Activated naive CD8-positive, alpha-beta T cell treated with anti-CD3 and anti-CD28 coated beads, Interleukin-2, amount 10 ng/mL, durations not matched to agents 7 days and 5 days (primary cell): ENCODE measurements at regions not wholly inside any gene's neighbourhood (a gene's known extent, or its start where the extent isn't known, plus 50 kb on each side); places are given as distances from the start of the nearest gene placed in this dataset.
"Not testable (repeated sequence)": the region's sequence is repeated elsewhere in the genome, so short reads cannot be mapped to it uniquely, and the experiment has no call there.

Source experiments
- ATAC-seq: fragments of 150-1000 bp; cut with Tn5 transposase; one replicate; pipeline ENCODE4 v1.10.0; 2021; ENCODE audit warnings: low read depth, moderate library complexity
- POLR2A ChIA-PET: fragments of 350-600 bp; sonication (Branson Sonifier 250); formaldehyde crosslinking; loops from one replicate; lab custom pipeline; 2021; ENCODE audit warnings: antibody characterized with exemption; lab: Charles Lee
- DNase-seq: peaks from one replicate; pipeline ENCODE4 v3.0.0; 2021
- H3K27ac Mint-ChIP-seq: one replicate; pipeline ENCODE4 v1.8.0; 2022; ENCODE audit warnings: mild to moderate bottlenecking, mixed read lengths
- H3K27me3 Mint-ChIP-seq: one replicate; pipeline ENCODE4 v1.8.0; 2022; ENCODE audit warnings: mild to moderate bottlenecking, moderate library complexity, mixed read lengths
- H3K36me3 Mint-ChIP-seq: one replicate; pipeline ENCODE4 v1.8.0; 2021; ENCODE audit warnings: mild to moderate bottlenecking, mixed read lengths
- H3K4me1 Mint-ChIP-seq: one replicate; pipeline ENCODE4 v1.8.0; 2021; ENCODE audit warnings: mixed read lengths
- H3K4me3 Mint-ChIP-seq: one replicate; pipeline ENCODE4 v1.8.0; 2022; ENCODE audit warnings: mild to moderate bottlenecking, moderate library complexity, mixed read lengths
- H3K9me3 Mint-ChIP-seq: one replicate; pipeline ENCODE4 v1.8.0; 2021; ENCODE audit warnings: mixed read lengths

DNA sequence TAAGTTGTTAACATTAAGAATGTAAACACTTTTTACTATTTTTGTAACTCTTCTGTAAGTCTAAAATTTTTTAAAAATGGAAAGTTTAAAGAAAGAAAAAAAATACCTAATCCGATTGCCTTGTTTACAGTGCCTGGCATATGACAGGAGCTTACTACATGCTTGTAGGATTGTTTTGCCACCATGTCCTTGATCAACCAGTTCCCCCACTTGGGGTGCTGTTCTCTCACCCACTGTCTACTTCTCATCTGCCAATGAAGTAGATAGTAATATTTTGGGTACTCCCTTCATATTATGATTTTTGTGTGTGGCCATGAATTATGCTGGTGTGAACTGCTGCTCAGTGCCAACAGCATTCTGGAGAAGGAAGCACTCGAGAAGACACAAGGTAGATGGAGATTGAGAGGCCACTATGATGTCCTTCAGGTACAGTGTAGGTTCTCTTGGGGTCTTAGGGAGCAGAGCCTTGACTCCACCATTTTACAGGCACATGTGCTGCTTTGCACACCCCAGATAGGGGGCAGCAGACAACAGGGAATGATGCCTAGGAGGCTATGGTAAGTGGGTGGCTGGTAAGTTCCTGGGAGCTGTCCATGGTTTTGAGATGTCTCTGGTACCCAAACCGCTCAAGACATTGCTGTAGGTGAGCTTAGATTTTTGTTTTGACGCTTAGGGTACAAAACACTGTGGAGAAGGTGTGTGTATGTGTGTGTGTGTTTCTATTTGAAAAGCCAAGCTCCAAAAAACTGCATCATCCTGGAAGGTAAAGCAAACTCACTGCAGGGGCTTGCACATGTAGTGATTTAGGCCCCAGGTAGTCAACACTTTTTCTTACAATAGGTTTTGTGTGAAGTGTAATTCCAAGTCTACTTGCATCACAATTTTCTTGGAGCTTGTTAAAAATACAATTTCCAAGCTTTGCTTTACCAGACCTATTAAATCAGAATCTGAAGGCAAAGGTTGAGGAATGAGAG, 494.5 kb upstream of the LARGE1 start:
- ATAC-seq = peak; percentile 30

DNA sequence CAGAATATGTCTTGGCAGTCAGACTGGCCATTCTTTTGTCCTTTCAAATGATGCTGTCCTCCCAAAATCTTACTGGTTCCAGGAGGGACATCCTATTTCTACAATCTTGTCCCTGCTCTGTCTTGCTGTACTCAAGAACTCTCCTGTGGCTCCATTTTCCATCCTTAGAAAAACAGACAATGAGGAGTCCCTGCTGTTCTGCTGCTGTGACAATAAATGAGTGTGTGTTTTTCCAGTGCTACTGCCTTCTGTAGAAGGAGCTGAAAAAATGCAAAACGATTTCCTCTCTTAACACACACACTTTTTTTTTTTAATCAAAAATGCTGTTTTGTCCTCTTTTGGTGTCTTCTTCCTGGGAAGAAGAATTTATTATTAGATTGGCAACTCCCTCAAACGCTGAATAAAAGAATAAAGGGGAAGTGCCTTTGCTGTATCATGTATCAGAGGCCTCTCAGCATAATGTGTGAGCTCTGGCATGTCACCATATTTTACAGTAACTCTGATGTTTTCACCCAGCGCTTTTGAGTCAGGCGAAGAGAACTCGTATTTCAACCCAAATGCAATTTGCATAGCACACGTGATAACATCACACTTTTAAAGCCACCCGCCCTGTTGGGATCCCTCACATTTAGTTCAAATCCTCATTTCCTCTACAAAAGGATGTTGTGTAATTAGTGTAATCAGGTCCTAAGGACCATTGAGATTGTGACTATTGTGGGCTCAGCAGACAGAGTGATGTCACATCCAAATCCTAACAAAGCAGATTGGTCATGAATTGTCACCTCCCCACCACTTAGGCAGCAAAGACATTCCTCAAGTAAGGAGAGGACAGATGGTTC, 496.0 kb upstream of the LARGE1 start:
- Mint-ChIP-seq H3K9me3 (no peaks in the 10 kb centered on the region), H3K4me3 (no peak overlapping the region), H3K36me3 (no peaks in the 10 kb centered on the region), H3K27me3 (no peaks in the 10 kb centered on the region), H3K4me1 (no peaks in the 10 kb centered on the region), H3K27ac (no peak overlapping the region)
- DNase-seq (no peak), ATAC-seq (no peak)
- POLR2A ChIA-PET = no interaction called here

More for the DNA sequence above, 494.5 kb upstream of the LARGE1 start:
- Mint-ChIP-seq H3K27me3 (no peaks in the 10 kb centered on the region), H3K4me1 (no peaks in the 10 kb centered on the region), H3K27ac (no peak overlapping the region), H3K9me3 (no peaks in the 10 kb centered on the region), H3K36me3 (no peaks in the 10 kb centered on the region), H3K4me3 (no peak overlapping the region)
- peak; percentile 25 for DNase-seq
- POLR2A ChIA-PET = no interaction called here

DNA sequence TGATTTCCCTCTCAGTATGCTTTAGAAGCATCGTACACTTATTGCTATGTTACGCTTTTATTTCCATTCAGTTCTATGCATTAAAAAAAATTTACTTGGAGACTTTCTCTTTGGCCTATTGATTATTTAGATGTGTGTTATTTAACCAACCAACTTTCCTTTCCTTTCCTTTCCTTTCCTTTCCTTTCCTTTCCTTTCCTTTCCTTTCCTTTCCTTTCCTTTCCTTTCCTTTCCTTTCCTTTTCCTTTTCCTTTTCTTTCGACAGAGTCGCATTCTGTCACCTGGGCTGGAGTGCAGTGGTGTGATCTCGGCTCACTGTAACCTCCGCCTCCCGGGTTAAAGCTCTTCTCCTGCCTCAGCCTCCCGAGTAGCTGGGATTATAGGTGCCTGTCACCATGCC, 502.7 kb upstream of the LARGE1 start:
- ATAC-seq, H3K9me3 Mint-ChIP-seq, H3K27me3 Mint-ChIP-seq, POLR2A ChIA-PET, DNase-seq, H3K4me1 Mint-ChIP-seq, H3K4me3 Mint-ChIP-seq, H3K36me3 Mint-ChIP-seq, H3K27ac Mint-ChIP-seq: not testable (repeated sequence)

GRCh38 chr22:34427436-34427835, 507.2 kb upstream of the LARGE1 start:
- DNase-seq (no peak), ATAC-seq (no peak)
- Mint-ChIP-seq H3K27me3 (no peaks in the 10 kb centered on the region), H3K27ac (no peak overlapping the region), H3K9me3 (peaks cover 1% of the 10 kb centered on the region), H3K36me3 (no peaks in the 10 kb centered on the region), H3K4me3 (no peak overlapping the region), H3K4me1 (no peaks in the 10 kb centered on the region)
- POLR2A ChIA-PET = no interaction called here

GRCh38 chr22:34427841-34428240, 507.6 kb upstream of the LARGE1 start:
- H3K27me3 Mint-ChIP-seq = no peaks in the 10 kb centered on the region
- no peaks in the 10 kb centered on the region for H3K4me1 Mint-ChIP-seq
- no peak overlapping the region for H3K27ac Mint-ChIP-seq
- no peaks in the 10 kb centered on the region for H3K36me3 Mint-ChIP-seq
- ATAC-seq (no peak), DNase-seq (no peak)
- no peak overlapping the region for H3K4me3 Mint-ChIP-seq
- POLR2A ChIA-PET = no interaction called here
- H3K9me3 Mint-ChIP-seq = peaks cover 1% of the 10 kb centered on the region

DNA sequence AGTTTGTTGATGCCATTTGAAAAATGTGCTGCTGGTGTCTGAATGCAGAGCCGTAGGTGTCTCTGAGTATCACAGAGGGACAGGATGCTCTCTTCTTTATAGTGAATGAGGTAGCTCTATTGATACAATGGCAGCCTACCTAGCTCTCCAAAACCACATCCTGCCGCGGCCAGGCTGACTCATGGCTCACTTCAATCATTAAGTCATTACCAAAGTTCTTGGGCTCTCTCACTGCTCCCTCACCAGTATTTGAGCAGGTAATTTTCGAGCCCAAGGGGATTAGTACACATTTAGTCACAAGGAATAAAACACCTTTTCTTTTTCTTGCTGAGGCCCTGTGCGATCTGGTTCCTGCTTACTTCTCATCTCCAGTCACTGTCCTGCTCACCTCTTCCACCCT, 509.0 kb upstream of the LARGE1 start:
- ATAC-seq (no peak), DNase-seq (no peak)
- H3K4me3 Mint-ChIP-seq = no peak overlapping the region
- peaks cover 1% of the 10 kb centered on the region for H3K9me3 Mint-ChIP-seq
- H3K27me3 Mint-ChIP-seq = no peaks in the 10 kb centered on the region
- no peaks in the 10 kb centered on the region for H3K36me3 Mint-ChIP-seq
- H3K4me1 Mint-ChIP-seq = no peaks in the 10 kb centered on the region
- no peak overlapping the region for H3K27ac Mint-ChIP-seq
- POLR2A ChIA-PET = no interaction called here

DNA sequence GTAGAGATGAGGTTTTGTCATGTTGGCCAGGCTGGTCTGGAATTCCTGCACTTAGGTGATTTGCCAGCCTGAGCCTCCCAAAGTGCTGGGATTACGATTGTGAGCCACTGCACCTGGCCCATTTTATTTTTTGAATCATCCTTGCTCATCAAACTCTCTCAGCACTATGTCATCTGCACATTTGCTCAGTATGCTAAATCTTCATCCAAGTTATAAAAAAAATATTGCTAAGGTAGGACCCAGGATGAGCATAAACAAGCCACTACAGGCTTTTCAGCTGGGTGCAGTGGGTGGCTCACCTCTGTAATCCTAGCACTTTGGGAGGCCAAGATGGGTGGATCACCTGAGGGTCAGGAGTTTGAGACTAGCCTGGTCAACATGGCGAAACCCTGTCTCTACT, 510.1 kb upstream of the LARGE1 start:
- H3K36me3 Mint-ChIP-seq = no peaks in the 10 kb centered on the region
- ATAC-seq (no peak), DNase-seq (no peak)
- H3K27ac Mint-ChIP-seq = no peak overlapping the region
- POLR2A ChIA-PET = no interaction called here
- H3K9me3 Mint-ChIP-seq = no peaks in the 10 kb centered on the region
- no peaks in the 10 kb centered on the region for H3K27me3 Mint-ChIP-seq
- H3K4me3 Mint-ChIP-seq = no peak overlapping the region
- H3K4me1 Mint-ChIP-seq = no peaks in the 10 kb centered on the region

GRCh38 chr22:34434371-34434770, 514.1 kb upstream of the LARGE1 start:
- no peak for ATAC-seq
- Mint-ChIP-seq H3K36me3 (no peaks in the 10 kb centered on the region), H3K4me1 (no peaks in the 10 kb centered on the region), H3K27me3 (peaks cover 2% of the 10 kb centered on the region), H3K4me3 (no peak overlapping the region), H3K9me3 (peaks cover 6% of the 10 kb centered on the region), H3K27ac (no peak overlapping the region)
- POLR2A ChIA-PET = no interaction called here
- no peak for DNase-seq

DNA sequence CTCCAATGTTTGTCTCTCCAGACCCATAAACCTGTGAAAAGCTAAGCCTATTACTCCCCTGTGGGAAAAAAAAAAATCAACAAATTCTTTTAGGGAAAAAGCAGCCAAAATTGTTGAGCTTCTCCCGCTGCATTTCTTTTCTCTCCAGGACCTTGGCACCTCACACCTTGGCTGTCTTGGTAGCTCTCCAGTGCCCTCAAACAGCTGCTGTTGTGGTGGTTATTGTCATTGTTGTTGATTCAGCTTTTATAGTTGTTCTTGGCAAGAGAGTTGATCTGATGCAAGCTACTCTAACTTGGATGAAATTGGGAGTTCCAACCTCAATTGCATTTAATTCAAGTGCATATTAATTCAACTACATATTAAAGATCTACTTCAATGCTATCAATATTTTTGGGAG, 516.9 kb upstream of the LARGE1 start:
- no peak for DNase-seq
- Mint-ChIP-seq H3K36me3 (no peaks in the 10 kb centered on the region), H3K9me3 (peaks cover 6% of the 10 kb centered on the region), H3K27me3 (peaks cover 2% of the 10 kb centered on the region), H3K27ac (no peak overlapping the region), H3K4me3 (no peak overlapping the region), H3K4me1 (no peaks in the 10 kb centered on the region)
- POLR2A ChIA-PET = no interaction called here
- ATAC-seq = no peak

DNA sequence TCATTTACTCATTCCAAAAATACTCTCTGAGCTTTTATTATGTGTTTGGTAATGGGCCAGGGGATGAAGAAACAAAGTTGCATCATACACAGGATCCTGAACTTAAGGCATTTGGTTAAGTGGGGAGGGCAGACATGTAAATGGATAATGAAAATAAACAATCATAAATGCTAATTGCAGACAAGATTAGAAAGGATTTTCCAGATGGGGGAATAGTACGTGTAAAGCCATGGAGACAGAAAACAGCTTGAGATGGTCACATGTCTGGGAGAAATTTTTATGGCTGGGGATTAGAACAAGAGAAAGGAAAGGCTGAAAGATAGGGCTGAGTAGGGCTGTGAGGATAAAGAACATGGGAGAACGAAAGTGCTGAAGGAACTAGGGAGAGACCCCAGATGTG, 534.3 kb upstream of the LARGE1 start:
- Mint-ChIP-seq H3K36me3 (no peaks in the 10 kb centered on the region), H3K4me3 (no peak overlapping the region), H3K27ac (no peak overlapping the region), H3K9me3 (no peaks in the 10 kb centered on the region), H3K4me1 (no peaks in the 10 kb centered on the region), H3K27me3 (no peaks in the 10 kb centered on the region)
- POLR2A ChIA-PET = no interaction called here
- DNase-seq = no peak
- ATAC-seq = no peak

- Mint-ChIP-seq H3K9me3 (no peaks in the 10 kb centered on the region), H3K27me3 (no peaks in the 10 kb centered on the region), H3K27ac (no peak overlapping the region), H3K36me3 (no peaks in the 10 kb centered on the region), H3K4me3 (no peak overlapping the region), H3K4me1 (no peaks in the 10 kb centered on the region)
- ATAC-seq (no peak), DNase-seq (no peak)
- POLR2A ChIA-PET = no interaction called here
These were observed 542.5 kb upstream of the LARGE1 start for GRCh38 chr22:34462795-34463194.

DNA sequence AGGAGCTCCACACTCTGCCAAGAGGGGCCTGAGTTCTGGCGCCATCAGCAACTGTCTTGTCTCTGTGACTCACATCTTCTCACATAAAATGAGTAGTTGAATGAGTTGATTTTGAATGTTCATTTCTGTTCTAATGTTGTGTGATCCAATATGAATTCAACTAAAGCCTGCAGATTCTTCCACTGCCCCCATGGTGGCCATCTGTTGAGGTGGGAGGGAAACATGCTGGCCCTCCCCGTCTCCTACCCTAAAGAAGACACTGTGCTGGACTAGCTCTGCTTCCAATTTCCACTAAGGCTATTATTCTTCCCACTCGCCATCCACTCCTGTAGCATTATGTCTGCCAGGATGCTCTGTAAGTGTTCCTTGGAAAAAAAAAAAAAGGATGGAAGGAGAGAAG, 555.6 kb upstream of the LARGE1 start:
- peaks cover 1% of the 10 kb centered on the region for H3K9me3 Mint-ChIP-seq
- no peak overlapping the region for H3K4me3 Mint-ChIP-seq
- POLR2A ChIA-PET = no interaction called here
- ATAC-seq (no peak), DNase-seq (no peak)
- H3K27me3 Mint-ChIP-seq = no peaks in the 10 kb centered on the region
- H3K4me1 Mint-ChIP-seq = no peaks in the 10 kb centered on the region
- no peak overlapping the region for H3K27ac Mint-ChIP-seq
- no peaks in the 10 kb centered on the region for H3K36me3 Mint-ChIP-seq

DNA sequence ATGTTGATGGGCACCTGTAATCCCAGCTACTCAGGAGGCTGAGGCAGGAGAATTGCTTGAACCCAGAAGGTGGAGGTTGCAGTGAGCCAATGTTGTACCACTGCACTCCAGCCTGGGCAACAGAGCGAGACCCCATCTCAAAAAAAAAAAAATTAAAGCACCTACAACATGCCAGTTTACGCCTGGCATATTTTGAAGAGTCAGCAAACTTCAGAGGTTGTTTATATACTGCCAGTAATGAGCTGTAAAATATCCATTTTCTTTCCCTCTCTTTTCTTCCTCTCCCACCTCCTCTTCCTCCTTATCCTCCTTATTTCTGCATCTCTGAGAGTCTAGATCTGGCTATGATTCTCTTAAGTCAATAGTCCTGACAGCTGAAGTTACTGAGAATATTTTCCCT, 556.5 kb upstream of the LARGE1 start:
- no peaks in the 10 kb centered on the region for H3K36me3 Mint-ChIP-seq
- ATAC-seq = no peak
- no peaks in the 10 kb centered on the region for H3K27me3 Mint-ChIP-seq
- H3K4me3 Mint-ChIP-seq = no peak overlapping the region
- POLR2A ChIA-PET = no interaction called here
- H3K4me1 Mint-ChIP-seq = no peaks in the 10 kb centered on the region
- H3K27ac Mint-ChIP-seq = no peak overlapping the region
- no peak for DNase-seq
- peaks cover 1% of the 10 kb centered on the region for H3K9me3 Mint-ChIP-seq

GRCh38 chr22:34481090-34481489, 560.8 kb upstream of the LARGE1 start:
- no peak overlapping the region for H3K27ac Mint-ChIP-seq
- POLR2A ChIA-PET = no interaction called here
- H3K4me3 Mint-ChIP-seq = no peak overlapping the region
- no peaks in the 10 kb centered on the region for H3K36me3 Mint-ChIP-seq
- ATAC-seq (no peak), DNase-seq (no peak)
- H3K4me1 Mint-ChIP-seq = no peaks in the 10 kb centered on the region
- no peaks in the 10 kb centered on the region for H3K27me3 Mint-ChIP-seq
- H3K9me3 Mint-ChIP-seq = peaks cover 7% of the 10 kb centered on the region
